BLaER1 (cell line): ENCODE measurements at regions not wholly inside any gene's neighbourhood (a gene's known extent, or its start where the extent isn't known, plus 50 kb on each side); places are given as distances from the start of the nearest gene placed in this dataset.

Experiments used
- H3K27ac ChIP-seq: shearing (Covaris generic); formaldehyde crosslinking; 2 replicates; pipeline ENCODE4 v1.8.1; 2022
- H3K27me3 ChIP-seq: shearing (Covaris generic); formaldehyde crosslinking; 2 replicates; pipeline ENCODE4 v1.8.1; 2022
- H3K36me3 ChIP-seq: shearing (Covaris generic); formaldehyde crosslinking; 2 replicates; pipeline ENCODE4 v1.8.1; 2022
- H3K4me1 ChIP-seq: shearing (Covaris generic); formaldehyde crosslinking; 2 replicates; pipeline ENCODE4 v1.8.1; 2022
- H3K4me2 ChIP-seq: shearing (Covaris generic); formaldehyde crosslinking; 2 replicates; pipeline ENCODE4 v1.8.1; 2022
- H3K4me3 ChIP-seq: shearing (Covaris generic); formaldehyde crosslinking; 2 replicates; pipeline ENCODE4 v1.8.1; 2022
- H3K9ac ChIP-seq: shearing (Covaris generic); formaldehyde crosslinking; 2 replicates; pipeline ENCODE4 v1.8.1; 2022
- H3K9me3 ChIP-seq: shearing (Covaris generic); formaldehyde crosslinking; 2 replicates; pipeline ENCODE4 v1.8.1; 2022
- H4K20me1 ChIP-seq: shearing (Covaris generic); formaldehyde crosslinking; 2 replicates; pipeline ENCODE4 v1.8.1; 2022
- Cebpa-rat ChIP-seq: shearing (Covaris generic); IDR thresholded peaks from 2 replicates; pipeline ENCODE4 v1.8.1; 2022

GRCh38 chr2:18369760-18370159, 190.7 kb downstream of the RDH14 start:
- no peak for TF ChIP-seq Cebpa-rat
- no peaks in the 10 kb centered on the region for H4K20me1 ChIP-seq
- H3K4me1 ChIP-seq, result no peaks in the 10 kb centered on the region
- no peak overlapping the region for H3K4me2 ChIP-seq
- no peaks in the 10 kb centered on the region for H3K9me3 ChIP-seq
- H3K36me3 ChIP-seq, result no peaks in the 10 kb centered on the region
- H3K27ac ChIP-seq, result no peak overlapping the region
- no peak overlapping the region for H3K4me3 ChIP-seq
- no peak overlapping the region for H3K9ac ChIP-seq
- H3K27me3 ChIP-seq, result no peaks in the 10 kb centered on the region

- Histone ChIP-seq H3K4me2 (no peak overlapping the region), H3K27me3 (no peaks in the 10 kb centered on the region), H3K36me3 (no peaks in the 10 kb centered on the region), H3K9me3 (no peaks in the 10 kb centered on the region), H3K27ac (no peak overlapping the region), H3K4me3 (no peak overlapping the region), H3K9ac (no peak overlapping the region), H4K20me1 (no peaks in the 10 kb centered on the region), H3K4me1 (no peaks in the 10 kb centered on the region)
- TF ChIP-seq Cebpa-rat, result no peak
Observed at GRCh38 chr2:18368008-18368407, 192.4 kb downstream of the RDH14 start.

DNA sequence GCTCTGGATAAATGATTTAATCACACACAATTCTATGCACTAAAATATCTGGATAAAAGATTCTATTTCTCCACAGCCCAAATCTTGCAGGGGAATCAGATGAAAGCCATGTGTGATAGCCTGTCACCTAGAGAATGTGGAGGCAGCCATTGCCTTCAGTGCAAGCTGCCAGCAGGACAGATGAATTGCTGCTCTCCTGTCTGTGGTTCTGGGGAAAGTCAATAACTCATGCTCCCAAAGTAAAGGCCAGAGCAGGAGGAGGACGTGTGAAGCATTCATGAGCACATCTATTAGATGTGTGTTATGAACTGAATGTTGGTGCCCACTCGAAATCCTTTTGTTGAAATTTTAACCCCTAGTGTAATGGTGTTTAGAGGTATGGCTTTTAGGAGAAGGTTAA, 195.1 kb downstream of the RDH14 start:
- Histone ChIP-seq H3K9me3 (no peaks in the 10 kb centered on the region), H3K4me1 (no peaks in the 10 kb centered on the region), H3K4me2 (no peak overlapping the region), H3K27me3 (no peaks in the 10 kb centered on the region), H3K4me3 (no peak overlapping the region), H3K27ac (no peak overlapping the region), H4K20me1 (no peaks in the 10 kb centered on the region), H3K9ac (no peak overlapping the region), H3K36me3 (no peaks in the 10 kb centered on the region)
- TF ChIP-seq Cebpa-rat, result no peak

GRCh38 chr2:18363348-18363747, 197.1 kb downstream of the RDH14 start:
- H3K27me3 ChIP-seq, result no peaks in the 10 kb centered on the region
- no peak for TF ChIP-seq Cebpa-rat
- H4K20me1 ChIP-seq, result no peaks in the 10 kb centered on the region
- no peak overlapping the region for H3K4me2 ChIP-seq
- H3K4me1 ChIP-seq, result no peaks in the 10 kb centered on the region
- H3K36me3 ChIP-seq, result no peaks in the 10 kb centered on the region
- H3K4me3 ChIP-seq, result no peak overlapping the region
- H3K27ac ChIP-seq, result no peak overlapping the region
- H3K9me3 ChIP-seq, result no peaks in the 10 kb centered on the region
- no peak overlapping the region for H3K9ac ChIP-seq

DNA sequence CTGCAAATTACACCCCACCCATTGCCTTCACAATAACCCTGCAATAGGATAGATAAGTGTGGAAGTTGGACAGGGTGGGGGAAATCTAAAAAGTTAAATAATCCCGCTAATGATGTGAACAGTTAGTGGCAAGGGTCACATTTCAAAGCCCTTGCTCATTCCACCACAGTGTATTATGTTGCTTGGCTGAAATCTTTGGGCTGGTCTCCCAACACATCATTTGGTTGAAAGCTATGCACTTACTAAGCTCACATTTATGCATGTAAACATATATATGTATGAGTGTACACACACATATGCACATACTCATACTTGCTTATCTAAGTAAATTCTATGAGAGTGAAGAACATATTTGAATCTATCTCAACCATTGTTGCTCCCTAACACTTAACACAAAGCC, 197.8 kb downstream of the RDH14 start:
- H3K27me3 ChIP-seq, result no peaks in the 10 kb centered on the region
- no peak overlapping the region for H3K9ac ChIP-seq
- no peaks in the 10 kb centered on the region for H3K9me3 ChIP-seq
- no peak overlapping the region for H3K27ac ChIP-seq
- no peak for TF ChIP-seq Cebpa-rat
- no peaks in the 10 kb centered on the region for H3K36me3 ChIP-seq
- no peak overlapping the region for H3K4me3 ChIP-seq
- H4K20me1 ChIP-seq, result no peaks in the 10 kb centered on the region
- H3K4me2 ChIP-seq, result no peak overlapping the region
- no peaks in the 10 kb centered on the region for H3K4me1 ChIP-seq

DNA sequence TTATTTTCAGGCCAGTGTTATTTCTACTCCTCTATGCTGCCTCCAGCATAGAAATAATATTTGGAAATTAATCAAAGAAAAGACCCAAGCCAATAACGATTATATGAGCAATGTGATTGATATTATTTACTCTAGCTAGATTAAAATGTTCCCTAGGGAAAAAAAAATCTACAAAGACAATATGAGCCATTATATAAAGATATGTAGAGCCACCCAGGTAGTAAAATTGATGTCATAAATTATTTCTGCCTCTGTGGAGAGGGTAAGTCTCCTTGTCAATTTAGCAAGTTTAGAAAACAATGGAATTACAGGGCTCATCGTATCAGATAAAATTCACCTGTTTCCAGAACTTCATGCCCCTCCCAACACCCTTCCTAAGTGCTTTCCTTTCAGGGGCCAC, 202.9 kb downstream of the RDH14 start:
- Histone ChIP-seq H3K9me3 (no peaks in the 10 kb centered on the region), H3K36me3 (no peaks in the 10 kb centered on the region), H3K4me3 (no peak overlapping the region), H3K4me1 (no peaks in the 10 kb centered on the region), H3K27ac (no peak overlapping the region), H3K27me3 (no peaks in the 10 kb centered on the region), H4K20me1 (no peaks in the 10 kb centered on the region), H3K9ac (no peak overlapping the region), H3K4me2 (no peak overlapping the region)
- TF ChIP-seq Cebpa-rat, result no peak

DNA sequence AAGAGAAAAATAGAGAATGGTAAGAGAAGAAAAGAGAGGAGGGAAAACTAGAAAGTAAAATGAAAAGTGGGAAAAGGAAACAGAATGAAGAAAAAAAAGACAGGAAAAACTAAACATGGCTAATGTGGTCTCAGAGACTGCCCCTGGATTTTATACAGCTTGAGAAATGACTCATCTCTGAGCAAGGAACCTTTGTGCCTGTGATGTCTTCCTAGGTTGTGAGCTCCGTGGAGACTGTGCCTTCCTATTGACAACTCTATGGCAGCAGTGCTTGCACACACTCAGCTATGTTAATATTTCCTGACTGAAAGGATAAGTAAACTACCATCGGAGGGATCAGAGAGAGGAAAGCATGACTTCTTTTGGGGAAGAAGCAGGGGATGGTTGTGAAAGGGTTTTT, 203.8 kb downstream of the RDH14 start:
- TF ChIP-seq Cebpa-rat, result no peak
- Histone ChIP-seq H3K4me3 (no peak overlapping the region), H3K27ac (no peak overlapping the region), H3K9ac (no peak overlapping the region), H3K4me1 (no peaks in the 10 kb centered on the region), H3K27me3 (no peaks in the 10 kb centered on the region), H3K4me2 (no peak overlapping the region), H3K36me3 (no peaks in the 10 kb centered on the region), H3K9me3 (no peaks in the 10 kb centered on the region), H4K20me1 (no peaks in the 10 kb centered on the region)

GRCh38 chr2:18349421-18349820, 211.0 kb downstream of the RDH14 start:
- TF ChIP-seq Cebpa-rat, result no peak
- no peak overlapping the region for H3K9ac ChIP-seq
- H3K36me3 ChIP-seq, result no peaks in the 10 kb centered on the region
- H3K9me3 ChIP-seq, result no peaks in the 10 kb centered on the region
- no peak overlapping the region for H3K4me2 ChIP-seq
- H3K4me1 ChIP-seq, result no peaks in the 10 kb centered on the region
- H3K27me3 ChIP-seq, result no peaks in the 10 kb centered on the region
- no peak overlapping the region for H3K4me3 ChIP-seq
- H3K27ac ChIP-seq, result no peak overlapping the region
- H4K20me1 ChIP-seq, result no peaks in the 10 kb centered on the region

GRCh38 chr2:18346874-18347273, 213.6 kb downstream of the RDH14 start:
- Histone ChIP-seq H4K20me1 (no peaks in the 10 kb centered on the region), H3K4me1 (no peaks in the 10 kb centered on the region), H3K27ac (no peak overlapping the region), H3K4me3 (no peak overlapping the region), H3K4me2 (no peak overlapping the region), H3K9ac (no peak overlapping the region), H3K36me3 (no peaks in the 10 kb centered on the region), H3K27me3 (no peaks in the 10 kb centered on the region), H3K9me3 (no peaks in the 10 kb centered on the region)
- no peak for TF ChIP-seq Cebpa-rat

DNA sequence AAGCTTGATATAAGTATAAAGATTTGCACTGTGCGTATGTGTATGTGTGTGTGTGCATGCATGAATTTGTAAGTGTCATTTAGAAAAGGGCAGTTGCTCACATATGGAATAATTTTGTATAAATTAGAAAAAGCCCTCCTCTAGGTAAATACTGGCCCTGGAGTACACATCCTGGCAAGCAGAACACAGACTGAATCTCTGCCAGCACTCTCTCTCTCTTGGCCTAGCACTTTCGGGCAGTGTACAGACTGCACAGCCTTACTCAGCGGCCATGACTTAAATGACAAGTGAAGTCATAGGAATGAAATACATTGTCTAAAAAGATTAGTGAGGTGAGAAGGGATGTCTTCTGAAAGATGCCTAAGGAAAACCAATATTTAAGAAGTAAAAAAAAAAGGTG, 214.1 kb downstream of the RDH14 start:
- Histone ChIP-seq H3K4me2 (no peak overlapping the region), H3K27ac (no peak overlapping the region), H3K27me3 (no peaks in the 10 kb centered on the region), H3K4me3 (no peak overlapping the region), H3K36me3 (no peaks in the 10 kb centered on the region), H3K9ac (no peak overlapping the region), H4K20me1 (no peaks in the 10 kb centered on the region), H3K4me1 (no peaks in the 10 kb centered on the region), H3K9me3 (no peaks in the 10 kb centered on the region; the same call in 1 of the 2 replicates)
- TF ChIP-seq Cebpa-rat, result no peak

DNA sequence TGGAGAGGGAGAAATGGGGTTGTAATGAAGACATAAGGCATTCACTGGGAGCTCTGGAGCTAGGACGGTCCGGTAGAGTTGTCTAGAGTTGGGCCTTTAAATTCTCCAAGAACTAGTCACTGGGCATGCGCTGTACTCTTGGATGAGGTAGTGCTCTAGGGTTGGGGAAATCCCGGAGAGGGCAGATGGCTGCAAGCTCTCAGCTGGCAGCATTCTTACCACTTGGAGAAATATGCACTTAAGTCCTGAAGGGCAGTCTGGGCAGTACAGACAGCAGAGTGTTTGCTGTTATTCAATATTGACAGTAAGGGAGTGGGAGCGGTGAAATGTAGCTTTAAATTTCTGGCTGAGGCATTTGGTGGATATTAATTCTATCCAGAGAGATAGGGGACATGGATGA, 214.6 kb downstream of the RDH14 start:
- H3K4me2 ChIP-seq, result no peak overlapping the region
- no peak overlapping the region for H3K27ac ChIP-seq
- no peak overlapping the region for H3K4me3 ChIP-seq
- no peaks in the 10 kb centered on the region for H3K27me3 ChIP-seq
- no peaks in the 10 kb centered on the region for H3K36me3 ChIP-seq
- H4K20me1 ChIP-seq, result no peaks in the 10 kb centered on the region
- no peaks in the 10 kb centered on the region; the same call in 1 of the 2 replicates for H3K9me3 ChIP-seq
- no peak for TF ChIP-seq Cebpa-rat
- no peak overlapping the region for H3K9ac ChIP-seq
- H3K4me1 ChIP-seq, result no peaks in the 10 kb centered on the region
